SK-N-SH treated with all-trans-retinoic acid at 6 μM for 48 hours (cell line): ENCODE measurements at regions not wholly inside any gene's neighbourhood (a gene's known extent, or its start where the extent isn't known, plus 50 kb on each side); places are given as distances from the start of the nearest gene placed in this dataset.

ENCODE experiments used
- ARNTL ChIP-seq: fragments of 450-650 bp; formaldehyde crosslinking; IDR thresholded peaks from 2 replicates; pipeline ENCODE4 v1.5.0; 2020; ENCODE audit warnings: low read depth, mild to moderate bottlenecking, moderate library complexity, borderline replicate concordance
- CSDC2 ChIP-seq: fragments of 250-450 bp; sonication (Bioruptor Pico); IDR thresholded peaks from 2 replicates; pipeline ENCODE4 v1.5.0; 2020; ENCODE audit warnings: mild to moderate bottlenecking, moderate library complexity
- GLIS3 ChIP-seq: fragments of 250-450 bp; sonication (Bioruptor Pico); IDR thresholded peaks from 2 replicates; pipeline ENCODE4 v1.5.0; 2020; ENCODE audit warnings: mild to moderate bottlenecking, moderate library complexity
- ISL1 ChIP-seq: fragments of 250-450 bp; sonication (Bioruptor Pico); IDR thresholded peaks from 2 replicates; pipeline ENCODE4 v2.1.2; 2022; ENCODE audit warnings: mild to moderate bottlenecking, moderate library complexity
- OSR1 ChIP-seq: fragments of 250-450 bp; sonication (Bioruptor Pico); IDR thresholded peaks from 2 replicates; pipeline ENCODE4 v1.8.0; 2022; ENCODE audit warnings: moderate library complexity, mild to moderate bottlenecking, inconsistent platforms
- PATZ1 ChIP-seq: fragments of 250-450 bp; sonication (Bioruptor Pico); IDR thresholded peaks from 2 replicates; pipeline ENCODE4 v1.8.0; 2020; ENCODE audit warnings: mild to moderate bottlenecking, moderate library complexity, borderline replicate concordance
- POU6F1 ChIP-seq: fragments of 250-450 bp; sonication (Bioruptor Pico); IDR thresholded peaks from 2 replicates; pipeline ENCODE4 v1.8.0; 2021; ENCODE audit warnings: low read depth, mild to moderate bottlenecking, moderate library complexity, borderline replicate concordance
- PPARA ChIP-seq: fragments of 250-450 bp; sonication (Bioruptor Pico); IDR thresholded peaks from 2 replicates; pipeline ENCODE4 v1.5.0; 2020; ENCODE audit warnings: mild to moderate bottlenecking, borderline replicate concordance
- RARB ChIP-seq: fragments of 250-450 bp; sonication (Bioruptor Pico); IDR thresholded peaks from 2 replicates; pipeline ENCODE4 v1.8.0; 2021; ENCODE audit warnings: mild to moderate bottlenecking, moderate library complexity
- TCF4 ChIP-seq: fragments of 250-450 bp; sonication (Bioruptor Pico); IDR thresholded peaks from 2 replicates; pipeline ENCODE4 v1.8.0; 2021; ENCODE audit warnings: mild to moderate bottlenecking, moderate library complexity, borderline replicate concordance
- TSHZ2 ChIP-seq: fragments of 250-450 bp; sonication (Bioruptor Pico); IDR thresholded peaks from 2 replicates; pipeline ENCODE4 v1.5.0; 2020; ENCODE audit warnings: mild to moderate bottlenecking, moderate library complexity
- ZFP3 ChIP-seq: fragments of 250-450 bp; sonication (Bioruptor Pico); IDR thresholded peaks from 2 replicates; pipeline ENCODE4 v1.5.0; 2020; ENCODE audit warnings: mild to moderate bottlenecking, moderate library complexity
- ZFP30 ChIP-seq: fragments of 450-650 bp; formaldehyde crosslinking; IDR thresholded peaks from 2 replicates; pipeline ENCODE4 v1.5.0; 2022; ENCODE audit warnings: mild to moderate bottlenecking, moderate library complexity

- no peak for TF ChIP-seq ISL1 (CRISPR knock-in tag)
- no peak for TF ChIP-seq ZFP30 (CRISPR knock-in tag)
- no peak for TF ChIP-seq PATZ1 (CRISPR knock-in tag)
- no peak for TF ChIP-seq TSHZ2 (CRISPR knock-in tag)
- no peak for TF ChIP-seq ARNTL (CRISPR knock-in tag)
- TF ChIP-seq TCF4 (CRISPR knock-in tag), result no peak
- TF ChIP-seq ZFP3 (CRISPR knock-in tag), result no peak
- TF ChIP-seq RARB, result no peak
- no peak for TF ChIP-seq CSDC2 (CRISPR knock-in tag)
- no peak for TF ChIP-seq GLIS3 (CRISPR knock-in tag)
- no peak for TF ChIP-seq POU6F1 (CRISPR knock-in tag)
- no peak for TF ChIP-seq PPARA (CRISPR knock-in tag)
- TF ChIP-seq OSR1, result no peak
Measured at GRCh38 chr6:22432060-22432459, 135.2 kb upstream of the PRL start.
